Epithelial cell of prostate (primary cell): ENCODE measurements at regions not wholly inside any gene's neighbourhood (a gene's known extent, or its start where the extent isn't known, plus 50 kb on each side); places are given as distances from the start of the nearest gene placed in this dataset.
A peak's percentile ranks its signal among the peaks of the same experiment; 100 is the strongest.
"Not testable (repeated sequence)": the region's sequence is repeated elsewhere in the genome, so short reads cannot be mapped to it uniquely, and the experiment has no call there.

Experiments
- DNase-seq: peaks from one replicate; pipeline ENCODE4 v3.0.0-alpha.2; 2011; ENCODE audit warnings: low read depth, low spot score
- H3K27ac ChIP-seq: fragments of 450-650 bp; 2 replicates; pipeline ENCODE4 v1.5.1; 2017; ENCODE audit warnings: mild to moderate bottlenecking

DNA sequence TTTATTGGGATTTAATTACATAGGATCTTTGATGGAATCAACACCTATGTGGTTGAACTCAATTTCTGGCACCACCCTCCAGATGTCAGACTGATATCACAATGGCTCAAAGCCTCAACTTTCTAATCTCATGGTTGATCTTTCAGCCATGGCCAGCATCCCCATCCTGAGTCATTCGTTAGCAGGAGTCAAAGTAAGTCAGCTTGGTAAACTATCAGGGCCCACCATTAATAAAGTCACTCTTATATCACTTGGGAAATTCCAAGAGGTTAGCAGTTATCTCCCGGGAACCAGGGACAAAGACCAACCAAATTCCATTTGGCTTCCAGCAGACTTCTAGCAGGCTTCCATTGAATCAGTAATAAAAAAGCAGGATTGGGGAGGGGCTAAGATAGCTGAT is 50.7 kb upstream of the TNFSF4 start:
- DNase-seq = no peak
- no peak overlapping the region for H3K27ac ChIP-seq

DNA sequence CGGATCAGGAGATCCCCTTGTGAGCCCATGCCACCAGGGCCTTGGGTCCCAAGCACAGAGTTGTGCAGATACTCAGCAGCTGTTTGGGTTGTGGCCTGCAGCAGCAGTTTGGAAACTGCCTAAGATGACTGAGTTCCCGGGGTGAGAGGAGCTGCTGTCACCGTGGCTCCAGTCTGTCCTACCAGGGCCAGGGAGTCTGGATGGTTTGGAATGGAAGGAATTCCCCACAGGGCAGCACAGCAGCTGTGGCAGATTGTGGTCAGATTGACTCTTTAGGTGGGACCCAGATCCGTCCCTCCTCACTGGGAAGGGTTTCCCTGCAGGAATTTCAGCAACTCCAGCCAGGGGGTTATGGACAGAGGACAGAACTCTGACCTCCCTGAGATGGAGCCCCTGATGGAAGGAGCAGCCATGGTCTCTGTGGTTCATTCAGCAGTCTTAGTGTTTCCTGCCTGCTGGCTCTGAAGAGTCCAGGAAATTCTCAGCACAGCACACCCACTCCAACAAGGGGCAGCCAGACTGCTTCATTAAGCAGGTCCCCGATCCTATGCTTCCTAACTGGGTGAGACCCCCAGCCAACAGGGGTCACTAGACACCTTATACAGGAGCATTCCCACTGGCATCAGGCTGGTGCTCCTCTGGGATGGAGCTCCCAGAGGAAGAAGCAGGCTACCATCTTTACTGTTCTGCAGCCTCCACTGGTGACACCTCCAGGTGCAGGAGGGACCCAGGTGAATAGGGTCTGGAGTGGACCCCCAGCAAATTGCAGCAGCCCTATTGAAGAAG is 51.5 kb upstream of the TNFSF4 start:
- DNase-seq = no peak
- no peak overlapping the region for H3K27ac ChIP-seq

DNA sequence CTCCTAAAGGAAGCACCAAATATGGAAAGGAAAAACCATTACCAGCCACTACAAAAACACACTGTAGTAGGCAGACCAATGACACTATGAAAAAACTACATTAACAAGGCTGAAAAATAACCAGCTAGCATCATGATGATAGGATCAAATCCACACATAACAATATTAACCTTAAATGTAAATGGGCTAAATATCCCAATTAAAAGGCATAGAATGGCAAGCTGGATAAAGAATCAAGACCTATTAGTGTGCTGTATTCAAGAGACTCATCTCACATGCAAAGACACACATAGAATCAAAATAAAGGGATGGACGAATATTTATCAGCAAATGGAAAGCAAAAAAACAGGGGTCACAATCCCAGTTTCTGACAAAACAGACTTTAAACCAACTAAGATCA is 53.2 kb upstream of the TNFSF4 start:
- not testable (repeated sequence) for DNase-seq, H3K27ac ChIP-seq

DNA sequence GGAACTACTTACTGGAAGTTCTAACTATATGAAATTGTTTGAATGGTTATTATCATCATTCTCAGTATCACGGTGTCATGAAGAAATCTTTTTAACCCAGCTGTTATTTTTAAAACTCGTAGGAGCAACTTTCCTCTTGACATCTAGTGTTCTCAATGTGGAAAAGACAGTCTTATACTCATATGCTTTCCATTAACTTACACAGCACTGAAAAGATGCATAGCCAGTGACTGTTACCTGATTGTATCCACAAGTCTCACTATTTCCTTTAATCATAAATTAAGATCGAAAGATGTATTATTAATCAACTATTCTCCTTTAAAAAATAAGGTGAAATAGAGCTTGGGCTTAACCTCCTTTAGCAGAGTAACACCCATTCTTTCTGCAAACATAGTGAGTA is 59.7 kb upstream of the TNFSF4 start:
- DNase-seq = no peak

DNA sequence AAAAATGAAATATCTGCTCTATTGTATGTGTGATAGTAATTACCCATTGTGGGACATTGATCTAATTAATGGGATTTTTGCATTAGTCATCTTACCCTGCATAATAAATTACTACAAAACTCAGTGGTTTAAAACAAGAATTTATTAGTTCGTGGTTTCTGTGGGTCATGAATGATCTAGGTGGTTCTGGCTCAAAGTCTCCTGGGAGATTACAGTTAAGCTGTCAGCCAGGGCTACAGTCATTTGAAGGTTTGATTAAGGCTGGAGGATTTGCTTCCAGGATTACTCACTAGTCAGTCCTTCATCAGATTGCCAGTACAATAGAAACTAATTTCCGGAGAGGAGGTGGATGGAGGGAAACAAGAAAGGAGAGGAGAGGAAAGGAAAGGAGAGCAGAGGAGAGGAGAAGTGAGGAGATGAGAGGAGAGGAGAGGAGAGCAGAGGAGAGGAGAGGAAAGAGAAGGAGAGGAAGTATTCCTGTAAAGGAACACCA is 60.4 kb upstream of the TNFSF4 start:
- peak; percentile 20 for DNase-seq
- peak overlapping the region; percentile 20 for H3K27ac ChIP-seq

More for the DNA sequence above, 59.7 kb upstream of the TNFSF4 start:
- no peak overlapping the region for H3K27ac ChIP-seq

DNA sequence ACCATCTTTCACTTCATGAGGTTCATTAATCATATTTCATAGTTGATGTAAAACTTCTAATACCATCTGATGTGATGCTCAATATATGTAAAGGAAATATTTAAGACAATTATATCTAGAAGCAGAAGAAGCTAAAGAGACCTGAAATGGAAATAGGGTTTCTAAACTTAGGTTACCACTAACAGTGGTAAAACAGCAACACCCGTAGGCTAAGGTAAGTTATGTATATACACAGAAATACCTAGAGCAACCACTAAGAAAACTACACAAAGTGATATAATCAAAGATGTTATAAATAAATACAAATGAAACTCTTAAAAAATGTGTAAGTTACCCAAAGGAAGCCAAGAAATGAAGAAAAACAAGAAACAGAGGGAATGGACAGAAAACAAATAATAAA is 61.1 kb upstream of the TNFSF4 start:
- DNase-seq = no peak
- H3K27ac ChIP-seq = peak overlapping the region; percentile 20

DNA sequence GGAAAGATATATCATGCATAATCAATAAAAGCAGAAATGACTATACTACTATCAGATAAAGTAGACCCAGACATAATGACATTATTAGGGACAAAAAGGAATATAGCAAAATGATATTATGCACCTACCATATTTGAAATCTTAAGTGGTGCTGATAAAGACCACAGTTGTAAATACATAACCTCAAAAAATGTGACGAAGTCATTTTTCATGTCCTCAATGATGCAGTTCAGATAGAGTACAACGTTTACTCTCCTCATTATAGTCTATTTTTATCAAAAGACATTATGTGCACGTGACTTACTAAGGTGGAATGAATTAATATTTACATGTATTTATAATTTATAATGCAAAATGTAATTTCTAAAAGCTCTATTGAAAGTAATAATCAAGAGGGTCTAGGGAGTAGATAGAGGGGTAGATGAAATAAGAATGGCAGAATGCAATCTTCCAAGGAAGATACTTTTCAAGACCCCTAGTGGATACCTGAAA is 61.7 kb upstream of the TNFSF4 start:
- no peak for DNase-seq
- peak overlapping the region; percentile 77 for H3K27ac ChIP-seq

DNA sequence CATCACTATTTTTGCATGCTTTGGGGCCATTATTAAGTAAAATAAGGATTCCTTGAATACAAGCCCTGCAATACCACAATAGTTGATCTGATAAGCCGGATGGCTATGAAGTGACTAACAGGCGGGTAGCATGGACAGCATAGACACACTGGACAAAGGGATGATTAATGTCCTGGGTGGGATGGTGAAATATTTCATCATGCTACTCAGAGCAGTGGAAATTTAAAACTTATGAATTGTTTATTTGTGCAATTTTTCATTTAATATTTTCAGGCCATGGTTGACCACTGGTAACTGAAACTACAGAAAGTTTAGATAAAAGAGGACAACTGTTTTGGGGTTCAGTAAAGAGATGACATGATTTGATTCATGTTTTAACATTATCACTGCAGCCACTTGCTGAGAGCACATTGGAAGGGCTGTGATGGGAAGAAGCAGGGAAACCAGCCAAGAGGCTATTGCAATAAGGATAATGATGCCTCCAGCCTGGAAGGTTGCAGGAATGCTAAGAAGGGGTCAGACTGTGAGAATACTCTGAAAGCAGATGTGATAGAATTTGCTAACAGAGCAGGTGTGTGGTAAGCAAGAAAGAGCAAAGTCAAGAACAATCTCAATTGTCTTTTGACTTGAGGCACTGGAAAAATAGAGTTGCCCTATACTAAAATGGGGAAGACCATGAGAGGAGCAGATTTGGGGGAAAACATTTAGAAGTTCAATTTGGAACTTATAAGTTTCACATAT is 62.5 kb upstream of the TNFSF4 start:
- DNase-seq = peak; percentile 39
- peak overlapping the region; percentile 77 for H3K27ac ChIP-seq

DNA sequence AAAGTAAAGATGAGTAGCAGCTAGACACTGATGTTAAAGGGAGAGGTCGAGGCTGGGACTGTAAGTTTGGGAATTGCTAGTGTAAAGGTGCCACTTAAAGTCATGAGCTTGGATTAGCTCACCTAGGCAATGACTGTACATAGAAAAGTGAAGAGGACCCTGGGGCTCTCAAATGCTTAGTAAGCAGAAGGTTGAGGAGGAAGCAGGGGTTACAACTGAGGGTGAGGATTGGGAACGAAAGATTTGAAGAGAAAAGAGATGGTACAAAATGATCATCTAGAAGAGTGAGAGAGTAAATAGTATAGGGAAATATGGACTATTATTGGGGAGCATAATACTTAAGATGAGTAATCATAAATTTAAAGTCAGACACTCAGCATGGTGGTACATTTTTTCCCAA is 63.1 kb upstream of the TNFSF4 start:
- peak overlapping the region; percentile 77 for H3K27ac ChIP-seq
- no peak for DNase-seq

DNA sequence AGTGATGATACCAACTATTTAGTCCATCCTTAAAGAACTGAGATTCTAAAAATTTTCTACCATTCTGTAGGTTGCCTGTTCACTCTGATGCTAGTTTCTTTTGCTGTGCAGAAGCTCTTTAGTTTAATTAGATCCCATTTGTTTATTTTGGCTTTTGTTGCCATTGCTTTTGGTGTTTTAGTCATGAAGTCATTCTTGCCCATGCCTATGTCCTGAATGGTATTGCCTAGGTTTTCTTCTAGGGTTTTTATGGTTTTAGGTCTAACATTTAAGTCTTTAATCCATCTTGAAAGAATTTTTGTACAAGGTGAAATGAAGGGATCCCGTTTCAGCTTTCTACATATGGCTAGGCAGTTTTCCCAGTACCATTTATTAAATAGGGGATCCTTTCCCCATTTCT is 63.9 kb upstream of the TNFSF4 start:
- not testable (repeated sequence) for DNase-seq
- peak overlapping the region; percentile 6 for H3K27ac ChIP-seq

DNA sequence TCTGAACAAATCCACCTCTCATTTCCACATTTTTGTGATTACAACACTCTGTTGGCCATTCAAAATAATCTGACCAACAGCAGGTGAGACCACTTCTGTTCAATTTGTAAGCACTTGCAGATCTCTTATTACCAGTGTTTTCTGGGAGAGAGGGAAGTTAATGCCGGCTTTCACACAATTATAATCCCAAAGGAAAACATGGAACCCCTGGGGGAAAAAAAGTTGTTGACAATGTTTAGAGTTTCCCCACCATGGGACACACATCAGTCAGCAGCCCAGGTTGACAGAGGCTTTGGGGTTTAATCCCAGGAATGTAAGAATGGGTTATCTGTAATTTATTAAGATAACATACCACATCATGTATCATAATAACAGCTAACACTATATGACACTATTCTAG is 68.4 kb upstream of the TNFSF4 start:
- H3K27ac ChIP-seq = no peak overlapping the region
- no peak for DNase-seq

DNA sequence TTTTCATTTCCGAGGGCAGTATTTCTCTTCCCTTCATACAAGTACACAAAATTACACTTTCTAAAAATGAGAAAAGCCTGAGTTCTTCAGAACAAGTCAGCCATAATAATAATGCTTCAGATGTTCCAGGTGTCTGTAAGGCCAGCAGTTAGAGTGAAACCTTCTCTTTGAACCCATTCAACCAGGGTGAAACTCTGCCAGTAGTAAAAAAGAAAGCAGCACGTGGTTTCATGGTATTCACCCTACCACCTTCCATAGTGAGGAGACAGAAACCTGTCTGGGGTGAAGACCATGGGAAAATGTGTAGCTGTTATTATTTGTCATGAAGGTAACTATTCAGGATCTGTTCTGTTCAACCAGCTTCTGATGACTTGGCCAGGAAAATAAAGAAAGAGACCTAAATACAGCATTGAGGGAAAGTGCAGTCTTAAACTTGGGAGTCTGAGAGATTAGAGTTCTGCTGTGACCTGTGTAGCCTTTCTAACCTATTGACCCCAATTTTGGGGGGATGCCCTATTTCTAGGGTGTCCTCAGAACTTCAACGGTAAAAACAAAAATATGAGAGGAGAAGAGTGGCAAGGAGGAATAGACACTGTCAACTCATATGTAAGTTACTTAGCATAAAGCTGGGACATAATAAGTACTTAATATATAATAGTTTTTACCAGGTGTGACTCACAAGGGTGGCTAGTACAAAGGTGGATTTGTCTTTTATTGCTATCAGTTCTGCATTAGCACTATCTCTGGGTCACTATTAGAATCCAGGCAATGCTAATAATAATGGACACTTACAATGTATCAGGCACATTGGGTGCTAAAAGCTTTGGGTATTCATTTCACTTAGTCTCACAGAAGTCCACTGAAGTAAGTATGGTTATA is 70.0 kb upstream of the TNFSF4 start:
- no peak for DNase-seq
- H3K27ac ChIP-seq = no peak overlapping the region

DNA sequence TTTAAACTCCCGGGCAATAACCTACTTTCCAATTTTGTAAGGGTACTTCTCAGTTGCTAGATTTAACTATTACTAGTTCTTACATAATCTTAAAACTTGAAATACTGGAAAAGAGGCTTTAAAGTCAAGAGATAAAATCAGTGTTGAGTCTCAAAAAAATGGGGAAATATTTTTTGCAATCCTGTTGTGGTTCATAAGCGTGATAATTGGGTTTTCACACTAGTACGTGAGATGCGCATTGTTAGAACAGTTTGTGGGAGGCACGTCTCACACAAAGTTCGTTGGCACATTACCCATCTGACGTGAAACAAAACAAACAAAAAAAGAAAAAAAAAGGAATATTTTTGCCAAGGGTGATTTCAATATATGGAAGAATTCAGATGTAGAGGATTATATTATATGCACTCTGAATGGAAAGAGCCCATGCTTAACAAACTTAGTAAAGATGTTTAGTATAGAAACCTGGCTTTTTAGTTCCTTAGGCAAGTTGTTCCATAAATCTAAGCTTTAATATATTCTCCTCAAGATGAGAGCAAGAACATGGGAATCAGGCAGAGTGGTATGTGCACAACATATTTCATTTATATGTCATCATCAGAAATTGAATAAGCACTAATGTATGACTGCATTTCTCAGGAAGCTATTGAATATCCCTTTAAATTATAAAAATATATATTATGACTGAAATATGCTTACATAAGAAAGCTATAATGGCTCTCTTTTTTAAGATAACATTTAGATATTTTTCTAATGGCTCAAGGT is 73.9 kb upstream of the TNFSF4 start:
- H3K27ac ChIP-seq = no peak overlapping the region
- no peak for DNase-seq

DNA sequence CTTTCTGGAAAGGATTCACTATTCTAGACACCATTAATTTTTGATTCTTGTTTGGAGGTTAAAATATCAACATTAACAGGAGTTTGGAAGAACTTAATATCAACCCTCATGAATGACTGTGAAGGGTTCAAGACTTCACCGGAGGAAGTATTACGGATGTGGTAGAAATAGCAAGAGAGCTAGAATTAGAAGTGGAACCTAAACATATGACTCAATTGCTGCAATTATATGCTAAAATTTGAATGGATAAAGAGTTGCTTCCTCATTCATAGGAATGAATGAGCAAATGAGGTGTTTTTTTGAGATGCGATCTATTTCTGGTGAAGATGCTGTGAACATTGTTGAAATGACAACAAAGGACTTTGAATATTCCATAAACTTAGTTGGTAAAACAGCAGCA is 77.9 kb upstream of the TNFSF4 start:
- H3K27ac ChIP-seq = no peak overlapping the region

DNA sequence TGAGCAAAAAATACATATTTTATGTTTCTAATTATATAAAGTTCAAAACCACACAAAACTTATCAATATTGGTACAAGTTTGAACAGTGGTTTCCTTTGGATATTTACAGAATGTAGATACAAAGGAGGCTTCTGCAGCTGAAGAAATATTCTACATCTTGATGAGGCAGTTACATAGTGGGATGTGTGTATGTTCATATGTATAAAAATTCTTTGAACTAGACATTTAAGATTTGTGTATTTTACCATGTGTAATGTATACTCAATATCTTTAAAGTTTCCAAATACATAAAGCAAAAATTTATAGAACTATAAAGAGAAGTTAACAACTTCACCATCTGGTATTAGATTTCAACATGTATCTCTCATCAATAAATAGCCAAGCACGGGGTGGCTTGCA is 80.7 kb upstream of the TNFSF4 start:
- H3K27ac ChIP-seq = no peak overlapping the region
- no peak for DNase-seq

More for the DNA sequence above, 77.9 kb upstream of the TNFSF4 start:
- no peak for DNase-seq

DNA sequence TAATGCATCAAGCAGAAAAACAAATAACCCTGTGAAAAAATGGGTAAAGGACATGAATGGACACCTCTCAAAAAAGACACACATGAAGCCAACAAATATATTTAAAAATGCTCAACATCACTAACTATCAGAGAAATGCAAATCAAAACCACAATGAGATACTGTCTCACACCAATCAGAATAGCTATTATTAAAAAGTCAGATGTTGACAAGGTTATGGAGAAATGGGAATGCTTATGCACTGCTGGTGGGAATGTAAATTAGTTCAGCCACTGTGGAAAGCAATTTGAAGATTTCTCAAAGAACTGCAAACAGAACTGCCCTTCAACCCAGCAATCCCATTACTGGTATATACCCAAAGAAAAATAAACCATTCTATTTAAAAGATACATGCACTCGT is 86.6 kb upstream of the TNFSF4 start:
- no peak overlapping the region for H3K27ac ChIP-seq
- no peak for DNase-seq

DNA sequence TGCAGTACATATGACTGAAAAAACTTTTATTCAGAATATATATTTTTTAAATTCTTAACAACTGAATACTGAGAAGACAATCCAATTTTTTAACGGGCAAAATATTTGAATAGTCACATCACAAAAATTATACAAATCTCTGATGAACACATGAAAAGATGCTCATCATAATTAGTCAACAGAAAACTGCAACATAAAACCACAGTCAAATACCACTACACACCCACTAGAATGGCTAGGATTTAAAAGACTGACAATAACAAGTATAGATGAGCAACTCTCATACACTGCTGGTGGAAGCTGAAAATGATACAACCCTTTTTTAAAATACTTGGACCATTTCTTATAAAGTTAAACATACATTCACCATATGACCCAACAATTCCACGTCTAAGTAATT is 87.7 kb upstream of the TNFSF4 start:
- H3K27ac ChIP-seq = no peak overlapping the region
- no peak for DNase-seq

DNA sequence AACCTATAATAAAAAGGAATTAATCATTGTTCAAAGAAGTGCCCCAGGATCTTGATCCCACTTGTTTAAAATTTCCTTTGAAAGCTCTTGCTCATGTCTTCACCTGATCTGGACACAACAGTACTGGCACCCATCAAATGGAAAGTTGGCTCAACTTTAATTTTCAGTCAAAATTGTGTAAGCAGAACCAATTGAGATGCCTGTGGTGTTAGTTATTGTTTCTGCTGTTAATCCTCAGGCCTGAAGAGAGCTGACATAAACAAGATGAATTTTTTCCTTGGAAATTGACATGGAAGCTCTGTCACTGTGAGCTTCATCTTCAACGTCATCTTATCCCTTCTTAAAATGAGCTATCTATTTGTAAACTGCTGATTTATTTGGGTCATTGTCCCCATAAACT is 88.3 kb upstream of the TNFSF4 start:
- no peak for DNase-seq
- no peak overlapping the region for H3K27ac ChIP-seq

DNA sequence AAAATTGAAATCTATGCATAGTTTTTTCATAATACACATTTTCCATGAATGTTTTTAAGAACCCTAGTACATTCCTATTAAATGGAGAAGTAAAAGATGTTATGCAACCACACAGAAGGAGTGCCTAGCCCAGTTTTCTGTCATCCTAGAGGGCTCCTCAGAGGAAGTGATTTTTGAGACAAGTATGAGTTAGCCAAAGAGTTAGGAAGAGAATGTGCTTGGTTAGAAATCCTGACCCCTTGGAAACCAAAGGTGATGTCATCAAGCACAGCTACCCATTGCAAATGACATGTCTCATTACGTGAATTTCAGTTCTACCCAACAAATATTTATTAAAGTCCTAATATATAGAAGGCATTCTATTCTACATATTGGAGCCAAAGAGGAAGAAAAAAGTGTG is 88.9 kb upstream of the TNFSF4 start:
- no peak for DNase-seq
- no peak overlapping the region for H3K27ac ChIP-seq
